CD4-positive, alpha-beta T cell (primary cell): ENCODE measurements at regions not wholly inside any gene's neighbourhood (a gene's known extent, or its start where the extent isn't known, plus 50 kb on each side); places are given as distances from the start of the nearest gene placed in this dataset.

Source experiments
- ATAC-seq: fragments of 200-7000 bp; cut with Tn5 transposase; one replicate; pipeline ENCODE4 v1.10.0; 2022; ENCODE audit warnings: mild to moderate bottlenecking; ENCODE audit not compliant: poor library complexity
- CTCF ChIA-PET: fragments of 350-600 bp; sonication (Branson Sonifier 250); formaldehyde crosslinking; loops from one replicate; lab custom pipeline; 2021; ENCODE audit warnings: antibody characterized with exemption, inconsistent platforms; lab: Charles Lee
- POLR2A ChIA-PET: fragments of 350-600 bp; sonication (Branson Sonifier 250); formaldehyde crosslinking; loops from one replicate; lab custom pipeline; 2021; ENCODE audit warnings: antibody characterized with exemption, inconsistent platforms; lab: Charles Lee
- DNase-seq, 14 experiments: peaks; one replicate each; pipeline ENCODE4 v3.0.0-alpha.2; 2013 to 2020; ENCODE audit warnings: mixed read lengths in 2 of 14
- H3K27ac ChIP-seq, 2 donors: one replicate each; pipeline versions ENCODE4 v1.5.1 to v1.7.0; 2013; ENCODE audit warnings: low read length in 2 of 2, low read depth in 1 of 2, mild to moderate bottlenecking in 1 of 2
- H3K27me3 ChIP-seq, 2 experiments: 1 replicate in 1 of 2; 2 replicates in 1 of 2; pipeline versions ENCODE4 v1.6.1 to v1.7.0; 2013; ENCODE audit warnings: low read length in 2 of 2, control low read depth in 1 of 2, mild to moderate bottlenecking in 1 of 2, moderate library complexity in 1 of 2; ENCODE audit not compliant: insufficient read depth in 2 of 2, control insufficient read depth in 1 of 2
- H3K36me3 ChIP-seq: one replicate; pipeline ENCODE4 v1.6.1; 2013; ENCODE audit warnings: low read length, control low read depth; ENCODE audit not compliant: insufficient read depth
- H3K4me1 ChIP-seq: one replicate; pipeline ENCODE4 v1.6.1; 2013; ENCODE audit warnings: low read length, control low read depth; ENCODE audit not compliant: insufficient read depth
- H3K4me3 ChIP-seq: one replicate; pipeline ENCODE4 v1.5.1; 2013; ENCODE audit warnings: mild to moderate bottlenecking, low read length, moderate library complexity
- H3K9me3 ChIP-seq, 2 experiments: 1 replicate in 1 of 2; 2 replicates in 1 of 2; pipeline versions ENCODE4 v1.6.1 to v1.7.0; 2013; ENCODE audit warnings: low read length in 2 of 2, mild to moderate bottlenecking in 2 of 2, control low read depth in 1 of 2, moderate library complexity in 1 of 2; ENCODE audit not compliant: control insufficient read depth in 1 of 2, insufficient read depth in 1 of 2
- H3K27ac Mint-ChIP-seq: one replicate; pipeline ENCODE4 v1.8.0; 2020; ENCODE audit warnings: mixed read lengths
- H3K27me3 Mint-ChIP-seq: one replicate; pipeline ENCODE4 v1.8.0; 2021; ENCODE audit warnings: mixed read lengths
- H3K36me3 Mint-ChIP-seq: one replicate; pipeline ENCODE4 v1.8.0; 2021; ENCODE audit warnings: low read depth, mixed read lengths
- H3K4me1 Mint-ChIP-seq: one replicate; pipeline ENCODE4 v1.8.0; 2021; ENCODE audit warnings: low read depth, mixed read lengths
- H3K4me3 Mint-ChIP-seq: one replicate; pipeline ENCODE4 v1.8.0; 2020; ENCODE audit warnings: mild to moderate bottlenecking, mixed read lengths
- H3K9me3 Mint-ChIP-seq: one replicate; pipeline ENCODE4 v1.8.0; 2020; ENCODE audit warnings: mixed read lengths
- intact Hi-C, 2 experiments: fragments of 100-400 bp; cut with DNase I in 1 of 2; cut with micrococcal nuclease in 1 of 2; formaldehyde crosslinking; loops; one replicate each; pipeline versions ENCODE4 v1.15.1 to v1.9.0; 2023 to 2025; cut with DNase I, micrococcal nuclease
- TF ChIP-seq, protein P1 (sequence below): fragments of 200-600 bp; IDR thresholded peaks from one replicate; pipeline ENCODE4 v1.8.0; 2022; ENCODE audit warnings: antibody characterized with exemption, mild to moderate bottlenecking

DNA sequence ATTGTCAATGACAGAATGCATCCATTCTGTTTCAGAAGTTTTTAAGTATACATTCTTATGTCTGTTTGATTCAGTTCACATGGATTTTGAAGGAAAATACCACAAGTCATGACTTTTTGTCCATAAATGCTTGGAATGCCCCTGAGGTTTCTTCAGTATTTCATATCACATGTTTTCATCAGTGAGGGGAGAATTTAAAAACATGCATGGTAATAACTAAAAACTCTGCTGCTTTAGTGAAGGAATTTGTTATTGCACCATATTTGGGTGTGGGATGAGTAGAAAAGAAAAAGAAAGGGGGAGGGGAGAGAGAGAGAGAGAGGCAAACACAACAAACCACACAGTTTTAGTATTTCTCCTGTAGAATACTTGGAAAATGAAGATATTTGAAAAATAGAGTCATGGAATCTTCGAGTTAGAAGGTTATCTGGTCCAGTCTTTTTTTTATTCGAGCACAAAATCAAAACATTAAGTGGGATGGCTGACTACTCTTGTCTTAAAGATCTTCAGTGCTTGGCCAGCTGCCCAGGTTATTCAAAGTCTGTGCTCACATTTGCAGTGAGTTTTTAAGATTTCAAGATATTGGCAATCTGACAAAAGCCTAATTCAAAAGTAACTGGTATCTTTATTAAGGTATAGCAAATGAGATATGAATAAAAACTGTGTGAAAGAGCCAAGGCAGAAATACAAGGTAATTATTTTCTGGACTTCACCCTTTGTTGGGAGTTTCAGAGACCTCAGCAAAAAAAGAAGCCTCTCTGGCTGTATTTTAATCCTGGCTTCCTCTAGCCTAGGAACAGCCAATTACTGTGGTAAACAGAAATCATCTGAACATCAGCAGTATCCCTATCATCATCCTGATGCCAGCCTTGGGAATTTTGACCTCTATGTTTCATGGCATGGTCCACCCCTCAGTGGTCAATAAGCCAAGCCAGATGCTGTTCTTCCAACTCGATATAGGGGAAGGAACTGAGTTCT lies 687.9 kb upstream of the CITED2 start:
- intact Hi-C loops, result no loop called here
- peaks cover 15% of the 10 kb centered on the region for H3K27me3 Mint-ChIP-seq
- CTCF ChIA-PET, result no interaction called here

DNA sequence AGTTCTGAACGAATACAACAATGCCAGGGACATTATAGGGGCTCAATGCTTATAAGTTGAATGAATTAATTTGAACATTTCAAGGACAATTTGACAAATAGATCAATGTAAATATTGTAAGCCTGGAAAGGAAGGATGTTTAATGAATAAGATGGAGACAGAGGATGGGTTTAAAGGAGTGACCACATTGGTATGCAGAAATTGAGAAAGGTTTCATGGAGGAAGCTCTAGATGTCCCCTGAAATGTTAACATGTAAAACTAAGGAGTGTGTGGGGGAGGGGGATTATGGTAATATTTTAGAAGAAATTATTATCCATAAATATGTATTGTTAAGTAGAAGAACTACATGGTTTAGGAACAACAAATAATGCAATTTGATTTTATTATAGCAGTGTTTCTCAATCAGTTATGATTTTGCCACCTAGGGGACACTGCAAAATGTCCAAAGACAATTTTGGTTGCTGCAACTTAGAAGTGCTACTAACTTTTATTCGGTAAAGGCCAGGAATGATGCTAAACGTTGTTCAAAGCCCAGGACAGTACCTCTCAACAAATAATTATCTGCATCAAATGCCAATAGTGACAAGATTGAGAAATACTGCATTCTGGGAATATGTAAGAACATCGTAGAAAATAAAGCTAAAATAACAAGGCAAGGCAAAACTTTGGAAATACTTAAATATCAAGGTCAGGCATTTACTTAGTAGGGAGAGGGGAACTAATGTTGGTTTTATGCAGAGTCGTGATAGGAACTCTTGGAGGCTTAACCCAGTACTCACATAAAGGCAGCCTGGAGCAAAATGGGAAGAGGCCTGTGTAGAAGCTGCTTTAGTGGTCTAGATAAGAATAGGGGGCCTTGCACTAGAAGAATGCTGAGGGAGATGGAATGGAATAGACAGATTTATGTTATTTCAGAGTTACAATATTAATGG lies 686.9 kb upstream of the CITED2 start:
- Histone ChIP-seq H3K9me3 (no peaks in the 10 kb centered on the region), H3K27me3 (peaks cover 0 to 4% of the 10 kb centered on the region in 2 experiments), H3K4me3 (no peak overlapping the region), H3K27ac (no peak overlapping the region), H3K4me1 (no peaks in the 10 kb centered on the region), H3K36me3 (no peaks in the 10 kb centered on the region)
- TF ChIP-seq, protein P1, sequence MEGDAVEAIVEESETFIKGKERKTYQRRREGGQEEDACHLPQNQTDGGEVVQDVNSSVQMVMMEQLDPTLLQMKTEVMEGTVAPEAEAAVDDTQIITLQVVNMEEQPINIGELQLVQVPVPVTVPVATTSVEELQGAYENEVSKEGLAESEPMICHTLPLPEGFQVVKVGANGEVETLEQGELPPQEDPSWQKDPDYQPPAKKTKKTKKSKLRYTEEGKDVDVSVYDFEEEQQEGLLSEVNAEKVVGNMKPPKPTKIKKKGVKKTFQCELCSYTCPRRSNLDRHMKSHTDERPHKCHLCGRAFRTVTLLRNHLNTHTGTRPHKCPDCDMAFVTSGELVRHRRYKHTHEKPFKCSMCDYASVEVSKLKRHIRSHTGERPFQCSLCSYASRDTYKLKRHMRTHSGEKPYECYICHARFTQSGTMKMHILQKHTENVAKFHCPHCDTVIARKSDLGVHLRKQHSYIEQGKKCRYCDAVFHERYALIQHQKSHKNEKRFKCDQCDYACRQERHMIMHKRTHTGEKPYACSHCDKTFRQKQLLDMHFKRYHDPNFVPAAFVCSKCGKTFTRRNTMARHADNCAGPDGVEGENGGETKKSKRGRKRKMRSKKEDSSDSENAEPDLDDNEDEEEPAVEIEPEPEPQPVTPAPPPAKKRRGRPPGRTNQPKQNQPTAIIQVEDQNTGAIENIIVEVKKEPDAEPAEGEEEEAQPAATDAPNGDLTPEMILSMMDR, result no peak
- Mint-ChIP-seq H3K9me3 (no peaks in the 10 kb centered on the region), H3K36me3 (no peaks in the 10 kb centered on the region), H3K4me1 (no peaks in the 10 kb centered on the region), H3K4me3 (no peak overlapping the region), H3K27ac (no peak overlapping the region), H3K27me3 (peaks cover 21% of the 10 kb centered on the region)
- intact Hi-C loops, result no loop called here
- CTCF ChIA-PET, result no interaction called here
- POLR2A ChIA-PET, result no interaction called here
- DNase-seq (no peak), ATAC-seq (no peak)

More for the DNA sequence above, 687.9 kb upstream of the CITED2 start:
- Mint-ChIP-seq H3K36me3 (no peaks in the 10 kb centered on the region), H3K27ac (no peak overlapping the region), H3K4me3 (no peak overlapping the region), H3K4me1 (no peaks in the 10 kb centered on the region), H3K9me3 (no peaks in the 10 kb centered on the region)
- TF ChIP-seq, protein P1, result no peak
- Histone ChIP-seq H3K4me3 (no peak overlapping the region), H3K9me3 (no peaks in the 10 kb centered on the region), H3K27me3 (peaks cover 0 to 4% of the 10 kb centered on the region in 2 experiments), H3K4me1 (no peaks in the 10 kb centered on the region), H3K27ac (no peak overlapping the region), H3K36me3 (no peaks in the 10 kb centered on the region)
- POLR2A ChIA-PET, result no interaction called here
- ATAC-seq (no peak), DNase-seq (no peak)

DNA sequence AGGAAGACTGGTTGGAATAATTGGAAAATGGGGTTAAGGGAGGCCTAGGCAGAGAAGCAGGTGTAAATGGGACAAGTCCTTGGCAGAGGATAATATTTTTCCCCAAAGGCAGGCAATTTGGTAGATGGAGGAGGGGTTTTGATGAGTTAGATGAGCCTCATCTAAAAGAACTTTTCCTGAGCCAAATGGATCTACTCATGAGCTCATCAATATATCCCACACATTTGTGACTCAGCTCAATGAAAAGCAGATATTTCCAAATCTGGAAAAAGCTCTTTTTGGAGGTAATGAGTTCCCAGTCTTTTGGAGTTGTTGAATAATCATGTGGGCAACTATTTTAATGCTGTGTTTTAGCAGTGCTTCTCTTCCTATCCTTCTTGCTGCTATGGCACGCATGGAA lies 685.5 kb upstream of the CITED2 start:
- H3K9me3 Mint-ChIP-seq, result no peaks in the 10 kb centered on the region
- Histone ChIP-seq H3K4me1 (no peaks in the 10 kb centered on the region), H3K36me3 (no peaks in the 10 kb centered on the region), H3K27ac (no peak overlapping the region), H3K4me3 (no peak overlapping the region), H3K27me3 (peaks cover 0 to 4% of the 10 kb centered on the region in 2 experiments), H3K9me3 (no peaks in the 10 kb centered on the region)
- DNase-seq (no peak), ATAC-seq (no peak)
- H3K36me3 Mint-ChIP-seq, result no peaks in the 10 kb centered on the region
- TF ChIP-seq, protein P1, result no peak
- peaks cover 22% of the 10 kb centered on the region for H3K27me3 Mint-ChIP-seq
- ChIA-PET CTCF (no interaction called here), POLR2A (no interaction called here)
- H3K4me3 Mint-ChIP-seq, result no peak overlapping the region
- no peak overlapping the region for H3K27ac Mint-ChIP-seq
- intact Hi-C loops, result no loop called here
- H3K4me1 Mint-ChIP-seq, result no peaks in the 10 kb centered on the region
